Tibial nerve (tissue), 4 donors: ENCODE measurements at regions not wholly inside any gene's neighbourhood (a gene's known extent, or its start where the extent isn't known, plus 50 kb on each side); places are given as distances from the start of the nearest gene placed in this dataset.

Source experiments
- DNase-seq, 2 donors: peaks; one replicate each; pipeline ENCODE4 v3.0.0-alpha.2; 2019; ENCODE audit warnings: low spot score in 2 of 2
- H3K27ac ChIP-seq, 4 donors: fragments of 200-600 bp; sonication (generic) in 3 of 4; one replicate each; pipeline ENCODE4 v1.5.1; 2017 to 2019; ENCODE audit warnings: mild to moderate bottlenecking in 1 of 4
- H3K27me3 ChIP-seq, 2 donors: fragments of 200-600 bp; sonication (generic) in 1 of 2; one replicate each; pipeline versions ENCODE4 v1.5.1 to v1.6.0; 2017 to 2019
- H3K36me3 ChIP-seq, 3 donors: fragments of 200-600 bp; sonication (generic); one replicate each; pipeline ENCODE4 v1.5.1; 2018 to 2019
- H3K4me1 ChIP-seq, 4 donors: fragments of 200-600 bp; sonication (generic) in 3 of 4; one replicate each; pipeline ENCODE4 v1.5.1; 2017 to 2019
- H3K4me3 ChIP-seq, 4 donors: fragments of 200-600 bp; sonication (generic) in 3 of 4; one replicate each; pipeline ENCODE4 v1.5.1; 2017 to 2019; ENCODE audit warnings: mild to moderate bottlenecking in 1 of 4, moderate library complexity in 1 of 4
- H3K9me3 ChIP-seq, 4 donors: fragments of 200-600 bp; sonication (generic) in 3 of 4; one replicate each; pipeline ENCODE4 v1.5.1; 2017 to 2019
- CTCF ChIP-seq, 5 experiments: fragments of 200-600 bp in 3 of 5; fragments of 450-650 bp in 2 of 5; sonication (generic) in 3 of 5; IDR thresholded peaks; one replicate each; pipeline ENCODE4 v1.5.1; 2016 to 2019; ENCODE audit warnings: antibody characterized with exemption in 5 of 5, mild to moderate bottlenecking in 3 of 5, moderate library complexity in 2 of 5
- EP300 ChIP-seq, 2 donors: sonication (generic); formaldehyde crosslinking; IDR thresholded peaks; one replicate each; pipeline ENCODE4 v1.6.1; 2017; ENCODE audit warnings: antibody characterized with exemption in 2 of 2, mild to moderate bottlenecking in 1 of 2
- POLR2A ChIP-seq, 2 donors: fragments of 450-650 bp; IDR thresholded peaks; one replicate each; pipeline ENCODE4 v1.6.1; 2017; ENCODE audit warnings: antibody characterized with exemption in 2 of 2, mild to moderate bottlenecking in 2 of 2, moderate library complexity in 2 of 2
- WGBS, 2 donors: methylation state at CpG; one replicate each; pipeline ENCODE4 v1.1.5; 2018; 5-methylcytosine and 5-hydroxymethylcytosine counted together

DNA sequence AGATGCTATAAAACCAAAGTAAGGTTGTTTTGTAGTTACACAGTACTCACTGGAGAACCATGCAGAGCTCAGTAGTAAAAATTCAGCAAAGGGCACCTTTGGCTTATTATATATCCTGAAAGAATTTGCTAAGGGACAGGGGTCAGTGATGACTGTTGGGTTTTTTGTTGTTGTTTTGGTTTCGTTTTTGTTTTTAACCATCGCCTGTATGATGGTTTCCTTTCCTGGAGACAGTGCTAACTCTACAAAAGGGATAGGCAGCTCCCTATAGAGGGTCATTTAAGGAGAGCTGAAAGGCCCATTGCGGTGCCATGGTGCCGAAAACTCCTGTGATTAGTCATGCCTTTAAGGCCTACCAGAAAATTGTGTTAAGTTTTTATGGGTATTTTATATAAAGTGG lies 118.2 kb upstream of the GOLIM4 start:
- Histone ChIP-seq H3K36me3 (no peaks in the 10 kb centered on the region), H3K4me3 (no peak overlapping the region), H3K9me3 (no peaks in the 10 kb centered on the region), H3K4me1 (peaks cover 0 to 4% (median 0%) of the 10 kb centered on the region in 4 donors), H3K27me3 (no peaks in the 10 kb centered on the region), H3K27ac (no peak overlapping the region)
- no peak for DNase-seq
- no peak for TF ChIP-seq EP300 (IDR thresholded peaks at IDR 0.05)
- TF ChIP-seq CTCF (IDR thresholded peaks at IDR 0.05): no peak
- TF ChIP-seq POLR2A (IDR thresholded peaks at IDR 0.05): no peak
- WGBS, 2 donors: 51 to 62% methylated on average over 4 of the region's 4 CpGs

GRCh38 chr3:168212664-168213285 lies 117.1 kb upstream of the GOLIM4 start:
- Histone ChIP-seq H3K36me3 (no peaks in the 10 kb centered on the region), H3K4me3 (no peak overlapping the region), H3K27ac (no peak overlapping the region), H3K4me1 (peaks cover 0 to 4% (median 0%) of the 10 kb centered on the region in 4 donors), H3K9me3 (no peaks in the 10 kb centered on the region), H3K27me3 (no peaks in the 10 kb centered on the region)
- DNase-seq: no peak
- no peak for TF ChIP-seq CTCF (IDR thresholded peaks at IDR 0.05)
- no peak for TF ChIP-seq EP300 (IDR thresholded peaks at IDR 0.05)
- TF ChIP-seq POLR2A (IDR thresholded peaks at IDR 0.05): no peak
- WGBS, 2 donors: 46 to 52% methylated on average over 3 of the region's 3 CpGs

DNA sequence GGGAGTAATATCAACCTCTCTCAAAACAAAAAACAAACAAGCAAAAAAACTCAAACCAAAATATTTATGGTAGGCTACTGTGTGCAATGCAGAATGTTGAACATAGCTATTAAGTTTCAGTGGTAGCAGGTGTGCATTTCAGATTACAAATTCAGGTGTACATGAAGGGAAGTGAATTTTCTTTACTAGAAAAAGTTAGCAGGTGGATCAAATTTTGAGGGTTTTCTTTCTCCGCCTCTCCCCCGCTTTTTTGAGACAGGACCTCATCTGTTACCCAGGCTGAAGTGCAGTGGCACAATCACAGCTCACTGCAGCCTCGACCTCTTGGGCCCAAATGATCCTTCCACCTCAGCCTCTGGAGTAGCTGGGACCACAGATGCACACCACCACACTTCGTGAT lies 109.7 kb upstream of the GOLIM4 start:
- H3K9me3 ChIP-seq: no peaks in the 10 kb centered on the region
- no peak overlapping the region for H3K27ac ChIP-seq
- DNase-seq: no peak
- no peaks in the 10 kb centered on the region for H3K36me3 ChIP-seq
- WGBS, 2 donors: 87 to 89% methylated on average over 4 of the region's 4 CpGs
- no peak overlapping the region for H3K4me3 ChIP-seq
- H3K4me1 ChIP-seq: no peaks in the 10 kb centered on the region
- peaks cover 0 to 7% of the 10 kb centered on the region in 2 donors for H3K27me3 ChIP-seq
- TF ChIP-seq CTCF (IDR thresholded peaks at IDR 0.05) (no peak), POLR2A (IDR thresholded peaks at IDR 0.05) (no peak), EP300 (IDR thresholded peaks at IDR 0.05) (no peak)

GRCh38 chr3:168197162-168197561 lies 101.4 kb upstream of the GOLIM4 start:
- DNase-seq: no peak
- Histone ChIP-seq H3K27ac (no peak overlapping the region), H3K27me3 (peaks cover 0 to 7% of the 10 kb centered on the region in 2 donors), H3K4me3 (no peak overlapping the region), H3K9me3 (no peaks in the 10 kb centered on the region), H3K4me1 (no peaks in the 10 kb centered on the region), H3K36me3 (no peaks in the 10 kb centered on the region)
- 77% methylated on average over 3 of the region's 3 CpGs for WGBS, 2 donors
- TF ChIP-seq CTCF (IDR thresholded peaks at IDR 0.05): no peak
- no peak for TF ChIP-seq EP300 (IDR thresholded peaks at IDR 0.05)
- no peak for TF ChIP-seq POLR2A (IDR thresholded peaks at IDR 0.05)

DNA sequence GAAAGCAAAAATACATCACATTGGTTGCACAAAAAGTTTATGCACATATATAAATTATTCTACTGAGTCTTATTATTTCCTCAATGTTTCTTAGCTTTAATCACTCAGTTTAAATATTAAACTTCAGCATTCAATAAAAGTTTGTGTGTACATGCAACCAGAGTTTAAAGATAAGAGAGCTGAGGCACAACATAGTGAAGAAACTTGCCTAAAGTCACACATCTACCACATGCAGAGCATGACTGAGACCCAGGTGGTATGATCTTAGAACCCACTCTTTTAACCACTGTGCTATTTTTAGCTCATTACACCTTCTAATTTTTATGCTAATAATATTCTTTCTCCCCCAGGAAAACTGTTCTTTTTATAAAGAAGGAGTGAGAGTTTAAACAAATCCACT lies 96.1 kb upstream of the GOLIM4 start:
- DNase-seq: no peak

More for the DNA sequence above, 96.1 kb upstream of the GOLIM4 start:
- no peaks in the 10 kb centered on the region for H3K27me3 ChIP-seq
- no peaks in the 10 kb centered on the region for H3K36me3 ChIP-seq
- H3K27ac ChIP-seq: no peak overlapping the region
- H3K4me3 ChIP-seq: no peak overlapping the region
- no peaks in the 10 kb centered on the region for H3K9me3 ChIP-seq
- TF ChIP-seq EP300 (IDR thresholded peaks at IDR 0.05): no peak
- no peak for TF ChIP-seq CTCF (IDR thresholded peaks at IDR 0.05)
- TF ChIP-seq POLR2A (IDR thresholded peaks at IDR 0.05): no peak
- no peaks in the 10 kb centered on the region for H3K4me1 ChIP-seq
